Endothelial cell (in vitro differentiated cells): ENCODE measurements at regions not wholly inside any gene's neighbourhood (a gene's known extent, or its start where the extent isn't known, plus 50 kb on each side); places are given as distances from the start of the nearest gene placed in this dataset.
"Not testable (repeated sequence)": the region's sequence is repeated elsewhere in the genome, so short reads cannot be mapped to it uniquely, and the experiment has no call there.

Experiments used
- DNase-seq: peaks from one replicate; pipeline ENCODE4 v3.0.0; 2021; ENCODE audit warnings: low spot score
- H3K27ac Mint-ChIP-seq: one replicate; pipeline ENCODE4 v1.8.0; 2021; ENCODE audit warnings: mixed read lengths, inconsistent platforms; ENCODE audit not compliant: unreplicated experiment
- H3K27me3 Mint-ChIP-seq: one replicate; pipeline ENCODE4 v1.8.0; 2021; ENCODE audit warnings: mild to moderate bottlenecking, moderate library complexity, mixed read lengths, inconsistent platforms; ENCODE audit not compliant: unreplicated experiment
- H3K36me3 Mint-ChIP-seq: one replicate; pipeline ENCODE4 v1.8.0; 2021; ENCODE audit warnings: mild to moderate bottlenecking, low read depth, mixed read lengths, inconsistent platforms; ENCODE audit not compliant: unreplicated experiment
- H3K4me1 Mint-ChIP-seq: one replicate; pipeline ENCODE4 v1.8.0; 2021; ENCODE audit warnings: mild to moderate bottlenecking, mixed read lengths, inconsistent platforms; ENCODE audit not compliant: unreplicated experiment
- H3K4me3 Mint-ChIP-seq: one replicate; pipeline ENCODE4 v1.8.0; 2021; ENCODE audit warnings: mild to moderate bottlenecking, mixed read lengths, inconsistent platforms; ENCODE audit not compliant: unreplicated experiment
- H3K9me3 Mint-ChIP-seq: one replicate; pipeline ENCODE4 v1.8.0; 2021; ENCODE audit warnings: mixed read lengths, inconsistent platforms; ENCODE audit not compliant: unreplicated experiment
- TF ChIP-seq, protein P1 (sequence below): fragments of 200-600 bp; sonication (generic); IDR thresholded peaks from one replicate; pipeline ENCODE4 v1.5.0; 2021; ENCODE audit warnings: antibody characterized with exemption; ENCODE audit not compliant: unreplicated experiment

DNA sequence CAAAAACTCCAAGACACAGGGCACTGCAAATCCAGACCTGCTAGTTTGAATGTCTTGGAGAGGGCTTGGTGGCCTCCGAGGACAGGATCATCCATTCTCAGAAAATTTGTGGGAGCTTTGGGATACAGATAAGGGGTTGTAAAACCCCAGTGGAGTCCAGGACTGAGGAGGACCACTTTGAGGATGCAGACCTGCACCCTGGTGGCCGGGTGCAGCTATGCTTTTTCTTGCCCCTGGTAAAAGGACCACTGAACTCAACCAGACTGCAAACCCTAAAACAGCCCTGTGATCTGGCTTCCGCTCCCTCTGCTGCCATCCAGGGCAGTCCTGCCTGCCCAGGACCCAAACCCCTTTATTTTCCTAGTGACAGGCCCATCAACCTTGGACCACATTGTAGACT, 169.5 kb upstream of the DAAM1 start:
- H3K9me3 Mint-ChIP-seq, result no peaks in the 10 kb centered on the region
- peak; percentile 41 for DNase-seq
- no peaks in the 10 kb centered on the region for H3K4me1 Mint-ChIP-seq
- no peaks in the 10 kb centered on the region for H3K27me3 Mint-ChIP-seq
- H3K36me3 Mint-ChIP-seq, result no peaks in the 10 kb centered on the region
- H3K4me3 Mint-ChIP-seq, result no peak overlapping the region
- no peak overlapping the region for H3K27ac Mint-ChIP-seq
- TF ChIP-seq, protein P1, sequence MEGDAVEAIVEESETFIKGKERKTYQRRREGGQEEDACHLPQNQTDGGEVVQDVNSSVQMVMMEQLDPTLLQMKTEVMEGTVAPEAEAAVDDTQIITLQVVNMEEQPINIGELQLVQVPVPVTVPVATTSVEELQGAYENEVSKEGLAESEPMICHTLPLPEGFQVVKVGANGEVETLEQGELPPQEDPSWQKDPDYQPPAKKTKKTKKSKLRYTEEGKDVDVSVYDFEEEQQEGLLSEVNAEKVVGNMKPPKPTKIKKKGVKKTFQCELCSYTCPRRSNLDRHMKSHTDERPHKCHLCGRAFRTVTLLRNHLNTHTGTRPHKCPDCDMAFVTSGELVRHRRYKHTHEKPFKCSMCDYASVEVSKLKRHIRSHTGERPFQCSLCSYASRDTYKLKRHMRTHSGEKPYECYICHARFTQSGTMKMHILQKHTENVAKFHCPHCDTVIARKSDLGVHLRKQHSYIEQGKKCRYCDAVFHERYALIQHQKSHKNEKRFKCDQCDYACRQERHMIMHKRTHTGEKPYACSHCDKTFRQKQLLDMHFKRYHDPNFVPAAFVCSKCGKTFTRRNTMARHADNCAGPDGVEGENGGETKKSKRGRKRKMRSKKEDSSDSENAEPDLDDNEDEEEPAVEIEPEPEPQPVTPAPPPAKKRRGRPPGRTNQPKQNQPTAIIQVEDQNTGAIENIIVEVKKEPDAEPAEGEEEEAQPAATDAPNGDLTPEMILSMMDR, result peak; percentile 53

DNA sequence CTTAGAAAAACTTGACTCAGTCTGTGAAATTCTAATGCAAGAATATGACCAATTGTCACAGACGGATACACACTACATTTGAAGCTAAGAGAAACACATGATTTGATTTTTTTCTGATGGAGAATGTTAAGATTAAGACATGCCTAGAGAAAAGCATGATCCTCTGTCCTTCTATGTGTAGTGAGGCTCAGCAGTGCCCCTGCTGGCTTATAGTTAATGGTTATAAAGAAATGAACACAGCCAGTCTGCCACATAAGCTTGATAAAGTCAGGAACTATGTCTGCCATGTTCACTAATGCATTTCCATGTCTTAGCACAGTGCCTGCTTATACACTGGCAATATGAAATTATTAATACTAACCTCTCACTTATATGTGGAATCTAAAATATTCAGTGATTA, 168.1 kb upstream of the DAAM1 start:
- no peaks in the 10 kb centered on the region for H3K4me1 Mint-ChIP-seq
- H3K9me3 Mint-ChIP-seq, result no peaks in the 10 kb centered on the region

DNA sequence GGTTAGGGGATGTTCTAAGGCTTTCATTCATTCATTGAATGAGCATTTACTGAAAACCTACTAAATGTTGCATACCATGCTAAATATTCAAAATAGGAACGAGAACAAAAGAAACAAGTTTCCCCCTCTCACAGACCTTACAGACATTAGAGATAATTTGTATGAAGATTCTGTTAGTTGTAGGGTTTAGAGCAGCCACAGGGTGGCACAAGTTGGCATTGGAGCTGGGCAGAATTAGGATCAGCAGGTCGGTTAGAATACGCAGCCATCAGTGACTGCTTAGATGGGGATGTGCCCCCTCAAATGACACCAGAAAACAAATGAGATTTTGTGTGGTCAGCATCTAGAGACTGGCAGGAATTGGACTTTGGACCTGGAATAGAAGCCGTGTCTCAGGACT, 166.3 kb upstream of the DAAM1 start:
- peak; percentile 25 for DNase-seq
- Mint-ChIP-seq H3K4me1 (no peaks in the 10 kb centered on the region), H3K27ac (no peak overlapping the region)

More for the DNA sequence above, 168.1 kb upstream of the DAAM1 start:
- peak; percentile 23 for DNase-seq
- Mint-ChIP-seq H3K36me3 (no peaks in the 10 kb centered on the region), H3K4me3 (no peak overlapping the region), H3K27ac (no peak overlapping the region), H3K27me3 (no peaks in the 10 kb centered on the region)
- TF ChIP-seq, protein P1, result peak; percentile 27

DNA sequence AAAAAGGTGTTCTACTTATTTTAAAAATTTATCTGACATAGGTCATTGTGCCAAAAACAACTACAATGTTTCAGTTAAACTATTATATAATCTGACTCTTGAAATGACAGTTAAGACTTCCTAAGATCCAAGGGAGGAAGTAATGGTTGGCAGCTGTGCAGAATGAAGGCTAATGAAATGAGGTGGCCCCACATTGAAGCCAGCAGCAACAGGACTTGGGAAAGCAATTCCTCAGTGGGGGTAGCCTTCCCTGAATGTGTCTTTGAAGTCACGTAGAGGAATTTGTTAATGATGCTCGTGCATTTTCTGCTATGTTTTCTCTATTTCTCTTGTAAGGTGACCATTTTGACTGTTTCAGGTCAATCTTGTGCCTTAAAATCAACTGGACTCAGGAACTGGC, 162.4 kb upstream of the DAAM1 start:
- no peak overlapping the region for H3K4me3 Mint-ChIP-seq
- no peaks in the 10 kb centered on the region for H3K9me3 Mint-ChIP-seq
- H3K27ac Mint-ChIP-seq, result no peak overlapping the region
- no peaks in the 10 kb centered on the region for H3K4me1 Mint-ChIP-seq
- TF ChIP-seq, protein P1, result no peak
- H3K27me3 Mint-ChIP-seq, result no peaks in the 10 kb centered on the region
- no peaks in the 10 kb centered on the region for H3K36me3 Mint-ChIP-seq
- no peak for DNase-seq

More for the DNA sequence above, 166.3 kb upstream of the DAAM1 start:
- no peak overlapping the region for H3K4me3 Mint-ChIP-seq
- H3K27me3 Mint-ChIP-seq, result no peaks in the 10 kb centered on the region
- no peaks in the 10 kb centered on the region for H3K36me3 Mint-ChIP-seq
- H3K9me3 Mint-ChIP-seq, result no peaks in the 10 kb centered on the region
- TF ChIP-seq, protein P1, result peak; percentile 30

DNA sequence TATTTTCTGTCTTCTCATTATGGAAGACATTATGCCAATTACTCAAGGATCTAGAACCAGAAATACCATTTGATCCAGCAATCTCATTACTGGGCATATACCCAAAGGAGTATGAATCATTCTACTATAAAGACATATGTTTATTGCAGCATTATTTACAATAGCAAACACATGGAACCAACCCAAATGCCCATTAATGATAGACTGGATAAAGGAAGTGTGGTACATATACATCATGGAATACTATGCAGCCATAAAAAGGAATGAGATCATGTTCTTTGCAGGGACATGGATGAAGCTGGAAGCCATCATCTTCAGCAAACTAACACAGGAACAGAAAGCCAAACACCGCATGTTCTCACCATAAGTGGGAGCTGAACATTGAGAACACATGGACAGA, 161.8 kb upstream of the DAAM1 start:
- H3K4me1 Mint-ChIP-seq, H3K27me3 Mint-ChIP-seq, H3K9me3 Mint-ChIP-seq: not testable (repeated sequence)

More for the DNA sequence above, 161.8 kb upstream of the DAAM1 start:
- H3K27ac Mint-ChIP-seq, DNase-seq, H3K36me3 Mint-ChIP-seq, H3K4me3 Mint-ChIP-seq: not testable (repeated sequence)
